ENCODE measurements at regions not wholly inside any gene's neighbourhood (a gene's known extent, or its start where the extent isn't known, plus 50 kb on each side); places are given as distances from the start of the nearest gene placed in this dataset.
A peak's percentile ranks its signal among the peaks of the same experiment; 100 is the strongest.

DNA sequence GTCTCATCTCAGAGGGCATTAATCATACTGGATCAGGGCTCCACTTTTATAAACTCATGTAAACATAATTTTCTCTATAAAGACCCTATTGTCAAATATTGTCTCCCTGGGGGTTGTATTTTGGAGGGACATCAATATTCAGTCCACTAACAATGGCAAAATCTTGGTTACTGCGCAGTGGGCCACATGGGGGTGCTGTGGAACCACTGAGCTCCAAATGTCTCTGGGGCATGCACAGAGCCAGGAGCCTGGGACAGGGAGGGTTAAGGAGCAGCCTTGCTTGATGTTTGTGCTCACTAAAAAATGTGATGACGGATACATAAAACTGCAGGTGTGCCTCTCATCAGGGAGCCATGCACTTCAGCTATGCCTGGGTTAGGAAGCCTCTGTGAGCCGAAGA is 62.1 kb upstream of the PRSS58 start:
- peak; percentile 40 to 55 for DNase-seq

DNA sequence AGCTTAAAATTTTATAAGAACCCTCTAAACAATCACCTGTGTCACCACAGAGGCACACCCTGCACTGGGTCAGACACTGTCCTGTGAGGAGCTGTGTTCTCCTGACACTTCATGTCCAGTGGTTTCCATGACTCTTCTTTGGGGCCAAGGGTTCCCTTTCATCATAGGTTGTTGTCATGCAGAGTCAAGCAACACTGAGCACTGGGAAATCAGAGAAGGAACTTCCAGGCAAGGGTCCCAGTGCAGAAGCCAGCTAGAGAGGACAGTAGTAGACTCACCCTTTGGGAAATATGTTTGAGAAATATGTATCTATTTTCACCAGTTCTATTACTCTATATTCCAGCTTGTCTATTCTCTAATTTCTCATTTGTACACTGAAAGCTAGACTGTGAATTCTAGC is 56.4 kb upstream of the PRSS58 start:
- no peak for DNase-seq

DNA sequence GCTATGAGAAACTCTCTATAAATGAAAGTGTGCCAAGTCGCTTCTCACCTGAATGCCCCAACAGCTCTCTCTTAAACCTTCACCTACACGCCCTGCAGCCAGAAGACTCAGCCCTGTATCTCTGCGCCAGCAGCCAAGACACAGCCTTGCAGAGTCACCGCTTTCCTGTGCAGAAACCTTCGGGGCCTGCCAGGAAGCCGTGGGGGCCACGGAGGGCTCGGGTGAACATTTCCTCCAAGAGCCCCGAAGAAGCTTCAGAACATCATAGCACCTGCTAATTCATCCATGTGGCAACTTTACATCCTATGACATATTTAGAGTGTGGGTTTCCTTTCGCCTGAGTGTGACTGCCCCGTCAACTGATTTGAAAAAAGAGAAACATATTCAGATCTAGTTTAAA is 55.7 kb upstream of the PRSS58 start:
- peak in 1 of 2 donors; percentile 23 for DNase-seq

DNA sequence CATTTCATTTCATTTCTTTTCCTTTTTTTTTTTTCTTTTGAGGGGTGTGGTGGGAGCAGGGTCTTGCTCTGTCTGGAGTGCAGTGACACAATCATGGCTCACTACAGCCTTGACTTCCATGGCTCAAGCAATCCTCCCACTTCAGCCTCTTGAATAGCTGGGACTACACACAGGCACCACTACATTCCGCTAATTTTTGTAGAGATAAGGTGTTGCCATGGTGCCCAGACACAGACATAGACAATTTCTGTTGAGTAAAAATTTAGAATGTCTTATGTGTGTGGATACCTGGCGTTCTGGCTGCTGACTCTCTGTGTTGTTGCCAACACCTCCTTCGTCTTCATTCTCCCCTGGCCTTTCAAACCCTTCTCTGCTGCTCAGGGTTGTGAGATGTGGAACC is 54.0 kb upstream of the PRSS58 start:
- no peak for DNase-seq

DNA sequence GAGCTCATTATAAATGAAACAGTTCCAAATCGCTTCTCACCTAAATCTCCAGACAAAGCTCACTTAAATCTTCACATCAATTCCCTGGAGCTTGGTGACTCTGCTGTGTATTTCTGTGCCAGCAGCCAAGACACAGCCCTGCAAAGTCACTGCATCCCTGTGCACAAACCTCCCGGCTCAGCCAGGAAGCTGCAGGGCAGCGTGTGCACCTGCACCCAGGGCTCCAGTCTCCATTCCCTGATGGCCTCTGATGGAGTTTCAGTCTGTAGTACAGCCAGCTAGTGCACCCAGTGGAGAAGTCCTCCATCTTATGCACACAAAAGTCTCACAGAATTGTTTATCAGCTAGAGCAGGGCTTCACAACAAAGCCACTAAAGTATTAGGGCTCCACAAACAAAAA is 51.1 kb upstream of the PRSS58 start:
- DNase-seq = no peak

DNA sequence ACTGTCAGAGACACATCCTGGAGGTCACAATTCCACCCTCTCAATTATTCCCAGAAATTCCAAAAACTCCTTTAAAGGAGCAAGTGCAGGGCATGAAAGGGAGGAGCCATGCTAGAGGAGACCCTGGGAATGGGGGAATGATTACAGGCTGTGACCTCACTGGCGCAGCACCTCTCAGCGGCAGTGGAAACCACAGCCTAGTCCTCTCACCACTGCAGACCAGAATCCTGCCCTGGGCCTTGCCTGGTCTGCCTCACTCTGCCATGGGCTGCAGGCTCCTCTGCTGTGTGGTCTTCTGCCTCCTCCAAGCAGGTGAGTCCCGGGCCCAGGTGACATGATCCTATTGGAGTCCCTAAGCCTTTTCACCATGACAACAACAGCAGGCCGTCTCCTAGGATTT is 50.5 kb upstream of the PRSS58 start:
- no peak for DNase-seq

All from CD4-positive, alpha-beta T cell treated with Interleukin-4 for 1 hour (primary cell).